ENCODE measurements at regions not wholly inside any gene's neighbourhood (a gene's known extent, or its start where the extent isn't known, plus 50 kb on each side); places are given as distances from the start of the nearest gene placed in this dataset.

- peaks cover 0 to 21% of the 10 kb centered on the region in 2 donors for H3K27me3 ChIP-seq
- DNase-seq (no peak), ATAC-seq (no peak)
- intact Hi-C loops (cut with DNase I): no loop called here
- H3K36me3 ChIP-seq (replicated peaks in 1 of 2; ENCODE audit: insufficient read depth in 1 of 2, low read depth in 2 of 2): no peaks in the 10 kb centered on the region
- H3K27ac ChIP-seq: no peak overlapping the region
- H3K9me3 ChIP-seq: no peaks in the 10 kb centered on the region
- WGBS, 2 donors: 34 to 39% methylated on average over 7 of the region's 7 CpGs
- TF ChIP-seq POLR2A (IDR thresholded peaks at IDR 0.05) (no peak), CTCF (IDR thresholded peaks at IDR 0.05) (no peak)
- H3K4me3 ChIP-seq: no peak overlapping the region
- H3K4me1 ChIP-seq: peaks cover 10% of the 10 kb centered on the region
These were observed 224.8 kb downstream of the STIM2 start for GRCh38 chr4:27085396-27085795.

- Histone ChIP-seq H3K4me3 (no peak overlapping the region), H3K9me3 (no peaks in the 10 kb centered on the region), H3K27me3 (peaks cover 0 to 21% of the 10 kb centered on the region in 2 donors), H3K27ac (no peak overlapping the region), H3K36me3 (replicated peaks in 1 of 2; ENCODE audit: insufficient read depth in 1 of 2, low read depth in 2 of 2) (no peaks in the 10 kb centered on the region), H3K4me1 (peaks cover 10% of the 10 kb centered on the region)
- intact Hi-C loops (cut with DNase I): no loop called here
- DNase-seq (no peak), ATAC-seq (no peak)
- TF ChIP-seq CTCF (IDR thresholded peaks at IDR 0.05) (no peak), POLR2A (IDR thresholded peaks at IDR 0.05) (no peak)
- 91% methylated on average over 8 of the region's 8 CpGs for WGBS, 2 donors
These were observed 226.8 kb downstream of the STIM2 start for GRCh38 chr4:27087306-27088045.

- H3K36me3 ChIP-seq (replicated peaks in 1 of 2; ENCODE audit: insufficient read depth in 1 of 2, low read depth in 2 of 2): no peaks in the 10 kb centered on the region
- H3K4me3 ChIP-seq: no peak overlapping the region
- H3K9me3 ChIP-seq: no peaks in the 10 kb centered on the region
- DNase-seq (peak in 1 of 4 donors; percentile 10), ATAC-seq (no peak)
- TF ChIP-seq POLR2A (IDR thresholded peaks at IDR 0.05) (no peak), CTCF (IDR thresholded peaks at IDR 0.05) (no peak)
- H3K27ac ChIP-seq: no peak overlapping the region
- H3K4me1 ChIP-seq: peaks cover 10% of the 10 kb centered on the region
- 32 to 58% methylated on average over 5 of the region's 5 CpGs for WGBS, 2 donors
- peaks cover 0 to 21% of the 10 kb centered on the region in 2 donors for H3K27me3 ChIP-seq
- intact Hi-C loops (cut with DNase I): no loop called here
These were observed 227.8 kb downstream of the STIM2 start for GRCh38 chr4:27088491-27088890.

GRCh38 chr4:27089186-27089585 lies 228.5 kb downstream of the STIM2 start:
- WGBS, 2 donors: 83 to 93% methylated on average over 5 of the region's 5 CpGs
- Histone ChIP-seq H3K27ac (no peak overlapping the region), H3K36me3 (replicated peaks in 1 of 2; ENCODE audit: insufficient read depth in 1 of 2, low read depth in 2 of 2) (no peaks in the 10 kb centered on the region), H3K9me3 (no peaks in the 10 kb centered on the region), H3K4me3 (no peak overlapping the region), H3K27me3 (peaks cover 0 to 21% of the 10 kb centered on the region in 2 donors), H3K4me1 (peaks cover 14% of the 10 kb centered on the region)
- intact Hi-C loops (cut with DNase I): no loop called here
- DNase-seq (no peak), ATAC-seq (no peak)
- no peak for TF ChIP-seq CTCF (IDR thresholded peaks at IDR 0.05)
- no peak for TF ChIP-seq POLR2A (IDR thresholded peaks at IDR 0.05)

- no peak overlapping the region for H3K4me3 ChIP-seq
- H3K27me3 ChIP-seq: peaks cover 0 to 12% of the 10 kb centered on the region in 2 donors
- peaks cover 18% of the 10 kb centered on the region for H3K4me1 ChIP-seq
- WGBS, 2 donors: 50 to 54% methylated on average over 6 of the region's 6 CpGs
- TF ChIP-seq POLR2A (IDR thresholded peaks at IDR 0.05): no peak
- TF ChIP-seq CTCF (IDR thresholded peaks at IDR 0.05): no peak
- DNase-seq: no peak
- no peaks in the 10 kb centered on the region for H3K36me3 ChIP-seq (replicated peaks in 1 of 2; ENCODE audit: insufficient read depth in 1 of 2, low read depth in 2 of 2)
- H3K27ac ChIP-seq: no peak overlapping the region
- no peak for ATAC-seq
- intact Hi-C loops (cut with DNase I): no loop called here
- no peaks in the 10 kb centered on the region for H3K9me3 ChIP-seq
These were observed 229.8 kb downstream of the STIM2 start for GRCh38 chr4:27090406-27090805.

All from body of pancreas (tissue), 4 donors.